OCI-LY7 (cell line): ENCODE measurements at regions not wholly inside any gene's neighbourhood (a gene's known extent, or its start where the extent isn't known, plus 50 kb on each side); places are given as distances from the start of the nearest gene placed in this dataset.

Experiments used
- CTCF ChIP-seq: fragments of 200-600 bp; sonication (generic); conservative IDR thresholded peaks from 2 replicates; pipeline ENCODE4 v1.5.1; 2014; ENCODE audit warnings: mild to moderate bottlenecking, antibody characterized with exemption, low read length, moderate library complexity, mixed read lengths
- EZH2phosphoT487 ChIP-seq: fragments of 200-600 bp; sonication (generic); IDR thresholded peaks from 2 replicates; pipeline ENCODE4 v1.6.1; 2018; ENCODE audit warnings: low read depth, borderline replicate concordance, mild to moderate bottlenecking, mixed run types, antibody characterized with exemption, low read length, moderate library complexity, mixed read lengths

- TF ChIP-seq CTCF: no peak
- no peak for TF ChIP-seq EZH2phosphoT487
Measured at GRCh38 chr6:144781836-144782235, 496.7 kb downstream of the UTRN start.
